ENCODE measurements at regions not wholly inside any gene's neighbourhood (a gene's known extent, or its start where the extent isn't known, plus 50 kb on each side); places are given as distances from the start of the nearest gene placed in this dataset.
A peak's percentile ranks its signal among the peaks of the same experiment; 100 is the strongest.
"Not testable (repeated sequence)": the region's sequence is repeated elsewhere in the genome, so short reads cannot be mapped to it uniquely, and the experiment has no call there.

- no peak for DNase-seq
Observed at GRCh38 chr20:12072954-12073264, 155.2 kb downstream of the BTBD3 start.

- no peak for DNase-seq
Observed at GRCh38 chr20:12074111-12074655, 156.5 kb downstream of the BTBD3 start.

GRCh38 chr20:12076200-12076599 is 158.5 kb downstream of the BTBD3 start:
- DNase-seq: no peak

GRCh38 chr20:12077875-12078274 is 160.2 kb downstream of the BTBD3 start:
- DNase-seq: no peak

GRCh38 chr20:12079490-12079889 is 161.8 kb downstream of the BTBD3 start:
- DNase-seq: no peak

- DNase-seq: no peak
Observed at GRCh38 chr20:12083269-12083668, 165.6 kb downstream of the BTBD3 start.

- DNase-seq: no peak
Observed at GRCh38 chr20:12084482-12084881, 166.8 kb downstream of the BTBD3 start.

- no peak for DNase-seq
Observed at GRCh38 chr20:12086359-12086758, 168.7 kb downstream of the BTBD3 start.

- peak; percentile 63 for DNase-seq
Observed at GRCh38 chr20:12090920-12091319, 173.2 kb downstream of the BTBD3 start.

GRCh38 chr20:12093057-12093796 is 175.5 kb downstream of the BTBD3 start:
- DNase-seq: no peak

GRCh38 chr20:12093797-12094190 is 176.1 kb downstream of the BTBD3 start:
- DNase-seq: not testable (repeated sequence)

- DNase-seq: no peak
Observed at GRCh38 chr20:12095180-12095920, 177.7 kb downstream of the BTBD3 start.

- no peak for DNase-seq
Observed at GRCh38 chr20:12098421-12098820, 180.7 kb downstream of the BTBD3 start.

GRCh38 chr20:12108846-12109245 is 191.2 kb downstream of the BTBD3 start:
- no peak for DNase-seq

GRCh38 chr20:12110274-12110673 is 192.6 kb downstream of the BTBD3 start:
- DNase-seq: no peak

- DNase-seq: no peak
Observed at GRCh38 chr20:12110711-12111110, 193.0 kb downstream of the BTBD3 start.

- DNase-seq: no peak
Observed at GRCh38 chr20:12111431-12112088, 193.9 kb downstream of the BTBD3 start.

- no peak for DNase-seq
Observed at GRCh38 chr20:12112089-12112474, 194.4 kb downstream of the BTBD3 start.

- DNase-seq: no peak
Observed at GRCh38 chr20:12112665-12113064, 195.0 kb downstream of the BTBD3 start.

GRCh38 chr20:12113075-12113467 is 195.4 kb downstream of the BTBD3 start:
- no peak for DNase-seq

- no peak for DNase-seq
Observed at GRCh38 chr20:12113468-12114371, 196.0 kb downstream of the BTBD3 start.

GRCh38 chr20:12129114-12129513 is 211.4 kb downstream of the BTBD3 start:
- DNase-seq: not testable (repeated sequence)

- DNase-seq: not testable (repeated sequence)
Observed at GRCh38 chr20:12129532-12129931, 211.8 kb downstream of the BTBD3 start.

Measured in dermis blood vessel endothelial cell (primary cell).